ENCODE measurements at regions not wholly inside any gene's neighbourhood (a gene's known extent, or its start where the extent isn't known, plus 50 kb on each side); places are given as distances from the start of the nearest gene placed in this dataset.

GRCh38 chr4:72842323-72842722, 227.2 kb downstream of the COX18 start:
- TF ChIP-seq RAD21 (IDR thresholded peaks at IDR 0.05; ENCODE audit: low read depth), result no peak
- TF ChIP-seq POLR2A (IDR thresholded peaks at IDR 0.05; ENCODE audit: borderline replicate concordance, extremely low read depth, insufficient read depth, insufficient read length), result no peak
- TF ChIP-seq CTCF (IDR thresholded peaks at IDR 0.05 in 2 of 3, conservative IDR thresholded peaks at IDR 0.05 in 1 of 3; ENCODE audit: borderline replicate concordance in 1 of 3, insufficient read depth in 1 of 3, low read depth in 2 of 3, low read length in 2 of 3), result no peak
- no peak for TF ChIP-seq MAX (IDR thresholded peaks at IDR 0.05)
- TF ChIP-seq SP1 (IDR thresholded peaks at IDR 0.05; ENCODE audit: low read depth), result no peak

Measured in HCT116 (cell line).